ENCODE measurements at regions not wholly inside any gene's neighbourhood (a gene's known extent, or its start where the extent isn't known, plus 50 kb on each side); places are given as distances from the start of the nearest gene placed in this dataset.
"Not testable (repeated sequence)": the region's sequence is repeated elsewhere in the genome, so short reads cannot be mapped to it uniquely, and the experiment has no call there.

DNA sequence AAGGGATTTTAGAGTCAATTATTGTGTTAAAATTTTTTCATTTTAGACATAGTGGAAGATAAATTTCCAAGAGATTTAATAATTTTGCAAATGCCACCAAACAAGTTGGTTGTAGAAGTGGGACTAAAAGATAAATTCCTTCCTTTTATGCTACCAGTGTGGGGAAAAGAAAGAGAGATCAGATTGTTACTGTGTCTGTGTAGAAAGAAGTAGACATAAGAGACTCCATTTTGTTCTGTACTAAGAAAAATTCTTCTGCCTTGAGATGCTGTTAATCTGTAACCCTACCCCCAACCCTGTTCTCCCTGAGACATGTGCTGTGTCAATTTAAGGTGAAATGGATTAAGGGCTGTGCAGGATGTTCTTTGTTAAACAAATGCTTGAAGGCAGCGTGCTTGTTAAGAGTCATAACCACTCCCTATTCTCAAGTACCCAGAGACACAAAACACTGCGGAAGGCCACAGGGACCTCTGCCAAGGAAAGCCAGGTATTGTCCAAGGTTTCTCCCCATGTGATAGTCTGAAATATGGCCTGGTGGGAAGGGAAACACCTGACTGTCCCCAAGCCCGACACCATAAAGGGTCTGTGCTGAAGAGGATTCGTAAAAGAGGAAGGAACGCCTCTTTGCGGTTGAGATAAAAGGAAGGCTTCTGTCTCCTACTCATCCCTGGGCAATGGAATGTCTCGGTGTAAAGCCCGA is 117.0 kb downstream of the CEP44 start:
- not testable (repeated sequence) for DNase-seq (ENCODE audit: low read depth in 2 of 2)

DNA sequence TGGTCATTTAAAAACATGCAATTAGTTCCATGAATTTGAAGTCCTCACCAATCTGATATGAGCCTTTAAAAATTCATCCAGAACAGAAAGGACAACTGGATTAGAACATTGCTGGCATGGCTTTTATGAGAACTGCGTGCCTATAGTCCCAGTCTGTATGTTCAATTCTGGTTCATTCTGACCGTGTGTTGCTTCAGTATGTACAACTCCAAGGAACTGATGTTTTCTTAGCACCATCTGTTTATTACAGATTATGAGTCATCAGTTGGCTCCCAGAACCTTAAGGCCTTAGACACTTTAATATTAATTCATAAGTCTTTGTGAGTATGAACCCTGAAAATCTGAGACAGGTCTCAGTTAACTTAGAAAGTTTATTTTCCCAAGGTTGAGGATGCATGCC is 115.0 kb downstream of the CEP44 start:
- peak; percentile 32 to 37 for DNase-seq (ENCODE audit: low read depth in 2 of 2)

DNA sequence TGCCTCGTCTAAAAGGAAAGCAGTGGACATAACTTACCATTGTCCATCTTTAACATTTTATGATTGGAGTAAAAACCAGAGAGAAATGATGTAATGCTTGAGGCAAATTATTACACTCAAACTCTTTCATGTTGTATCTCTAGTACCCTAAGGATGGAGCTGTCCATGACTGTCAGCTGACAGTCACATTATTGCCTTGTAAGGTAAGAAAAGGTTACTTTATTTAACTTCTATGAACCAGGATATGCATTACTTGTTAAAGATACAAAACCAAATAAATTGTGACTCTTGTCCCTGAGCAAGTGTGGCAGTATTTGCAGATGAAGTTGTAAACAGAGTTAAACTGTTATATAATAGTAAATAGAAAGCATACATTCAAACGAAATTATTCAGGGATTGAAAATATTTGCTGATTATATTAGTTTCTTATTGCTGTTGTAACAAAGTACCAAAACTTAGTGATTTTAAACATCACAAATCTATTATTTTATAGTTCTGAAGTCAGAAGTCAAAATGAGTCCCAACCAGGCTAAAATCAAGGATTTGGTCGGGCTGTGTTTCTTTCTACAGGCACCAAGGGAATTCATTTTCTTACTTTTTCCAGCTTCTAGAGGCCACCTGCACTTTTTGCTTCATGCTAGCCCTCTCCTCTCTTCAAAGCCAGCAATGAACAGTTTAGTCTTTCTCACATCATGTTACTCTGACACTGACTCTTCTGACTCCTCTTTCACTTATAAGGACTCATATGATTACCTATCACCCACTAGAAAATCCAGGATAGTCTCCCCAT is 113.8 kb downstream of the CEP44 start:
- DNase-seq (ENCODE audit: low read depth in 2 of 2) = no peak

DNA sequence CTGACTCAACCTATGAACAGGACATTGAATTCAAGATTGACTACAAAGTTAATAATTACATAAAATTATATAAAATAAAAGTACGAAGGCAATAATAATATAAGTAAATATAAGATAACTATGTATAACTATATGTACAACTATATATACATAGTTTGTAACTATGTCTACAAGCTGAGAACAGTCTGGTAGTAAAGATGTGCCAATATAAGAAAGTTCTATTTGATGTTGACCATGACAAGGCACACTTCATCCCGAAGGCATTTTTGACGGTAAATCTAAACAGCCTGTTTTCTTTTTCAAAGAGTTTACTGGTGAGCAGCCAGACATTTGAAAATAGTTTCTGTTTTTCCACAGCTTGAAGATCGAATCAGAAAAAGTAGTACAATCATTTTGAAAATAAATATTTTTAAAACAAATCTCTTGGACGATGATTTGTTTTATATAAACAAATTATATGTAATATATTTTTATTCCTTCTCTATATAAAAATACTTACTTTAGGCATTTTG is 112.9 kb downstream of the CEP44 start:
- no peak for DNase-seq (ENCODE audit: low read depth in 2 of 2)

DNA sequence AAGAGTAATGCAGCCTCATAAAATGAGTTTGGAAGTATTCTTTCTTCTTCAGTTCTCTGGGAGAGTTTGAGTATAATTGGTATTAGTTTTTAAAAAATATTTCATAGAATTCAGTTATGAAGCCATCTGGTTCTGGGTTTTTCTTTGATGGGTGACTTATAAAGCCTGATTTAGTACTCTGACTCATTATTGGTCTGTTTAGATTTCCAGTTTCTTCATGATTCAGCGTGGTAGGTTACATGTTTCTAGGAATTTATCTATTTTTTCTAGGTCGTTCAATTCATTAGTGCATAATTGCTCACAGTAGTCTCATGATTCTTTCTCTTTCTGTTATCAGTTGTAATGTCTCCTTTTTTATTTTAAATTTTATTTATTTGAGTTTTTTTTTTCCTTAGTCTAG is 111.2 kb downstream of the CEP44 start:
- DNase-seq (ENCODE audit: low read depth in 2 of 2) = peak; percentile 36 to 46

DNA sequence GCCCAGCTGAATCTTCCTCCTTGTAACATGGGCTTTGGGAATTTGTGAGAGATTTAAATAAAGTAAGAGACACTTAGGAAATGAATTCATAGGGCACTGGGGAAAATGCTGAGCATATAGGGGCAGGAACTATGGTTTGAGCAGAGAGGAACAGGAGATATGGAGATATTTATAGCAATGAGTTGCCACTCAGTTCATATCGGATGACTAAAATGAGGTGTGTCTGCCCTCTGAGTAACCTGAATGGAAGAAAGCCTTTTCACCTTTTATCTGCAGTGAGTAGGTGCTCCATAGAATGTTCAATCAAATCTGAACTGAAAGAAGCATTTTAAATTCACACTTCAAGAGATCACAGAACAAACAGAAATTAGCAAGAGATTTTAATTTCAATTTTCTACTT is 105.7 kb downstream of the CEP44 start:
- no peak for DNase-seq (ENCODE audit: low read depth in 2 of 2)

DNA sequence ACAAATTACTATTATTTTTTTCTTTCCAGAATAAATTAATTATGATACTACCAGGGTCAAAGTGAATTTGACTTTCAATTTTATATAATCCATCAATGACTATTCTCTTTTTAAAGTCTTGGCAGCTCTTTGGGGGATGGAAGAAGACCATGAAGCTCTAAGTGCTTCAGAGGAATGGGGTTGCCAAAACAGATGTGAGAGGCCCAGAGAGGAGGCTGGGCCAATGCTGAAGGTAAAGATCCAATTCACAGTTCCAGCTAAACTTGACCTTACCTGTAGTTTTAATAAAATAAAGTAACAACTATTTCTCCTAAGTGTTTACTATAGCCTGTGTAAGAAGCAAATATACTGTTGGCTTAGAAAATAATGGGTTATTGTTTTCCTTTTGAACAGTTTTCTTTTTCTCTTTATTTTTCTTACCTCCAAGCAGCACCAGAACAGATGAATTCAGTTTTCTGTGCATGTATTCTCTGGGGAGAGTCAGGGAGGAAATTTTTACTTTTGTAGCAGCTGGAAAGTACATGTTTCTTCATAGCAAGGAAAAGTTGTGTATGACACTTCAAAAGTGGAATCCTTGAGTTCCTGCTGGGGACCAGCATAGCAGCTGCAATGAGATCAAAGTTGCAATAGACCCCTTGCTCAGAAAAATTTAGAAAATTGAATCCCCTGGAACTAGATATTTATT is 104.9 kb downstream of the CEP44 start:
- no peak for DNase-seq (ENCODE audit: low read depth in 2 of 2)

DNA sequence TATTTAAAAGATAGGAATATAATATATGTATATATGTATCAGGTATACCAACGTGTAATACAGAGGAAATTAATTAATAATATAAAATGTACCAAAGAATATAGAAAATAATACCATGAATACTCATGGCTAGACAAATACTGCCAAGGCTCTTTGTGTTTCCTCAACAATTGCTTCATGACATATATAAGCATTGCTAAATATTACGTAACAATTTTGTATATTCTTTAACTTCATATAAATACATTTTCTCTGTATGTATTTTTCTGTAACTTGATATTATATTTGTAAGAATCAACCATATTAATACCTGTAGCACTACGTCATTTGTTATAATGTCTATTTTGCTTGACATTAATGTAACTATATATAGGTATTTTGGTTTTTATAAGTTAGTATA is 104.0 kb downstream of the CEP44 start:
- no peak for DNase-seq (ENCODE audit: low read depth in 2 of 2)

DNA sequence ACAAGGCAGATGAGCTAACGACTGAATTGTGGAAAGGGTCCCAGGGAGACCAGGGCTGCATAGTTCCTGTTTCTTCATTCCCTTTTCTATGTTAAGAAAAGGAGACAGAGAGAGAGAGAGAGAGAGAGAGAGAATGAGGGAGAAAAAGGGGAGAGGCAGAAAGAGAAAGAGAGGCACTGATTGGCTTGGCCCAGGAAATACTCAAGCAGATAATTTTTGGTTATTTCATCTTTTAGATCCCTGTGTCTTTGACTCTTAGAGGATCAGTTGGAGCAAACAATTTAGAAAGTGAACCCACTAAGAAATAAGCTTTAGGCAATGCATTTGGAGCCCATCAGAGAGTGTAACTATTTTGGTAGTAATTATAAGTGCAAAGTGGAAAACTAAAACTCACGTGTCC is 103.4 kb downstream of the CEP44 start:
- no peak for DNase-seq (ENCODE audit: low read depth in 2 of 2)

DNA sequence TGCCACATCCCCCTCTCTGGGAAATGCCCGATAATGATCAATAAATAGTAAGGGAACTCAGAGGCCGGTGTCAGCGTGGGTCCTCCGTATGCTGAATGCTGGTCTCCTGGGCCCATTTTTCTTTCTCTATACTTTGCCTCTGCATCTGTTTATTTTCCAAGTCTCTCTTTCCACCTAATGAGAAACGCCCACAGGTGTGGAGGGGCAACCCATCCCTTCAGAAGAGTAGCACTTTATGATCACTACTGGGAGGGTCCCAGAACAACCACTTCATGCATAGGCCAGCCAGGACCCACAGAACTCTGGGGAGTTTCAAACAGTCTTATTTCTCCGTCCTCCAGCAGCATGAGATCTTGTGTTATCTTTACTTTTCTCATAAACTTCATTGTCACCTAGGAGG is 100.1 kb downstream of the CEP44 start:
- no peak for DNase-seq (ENCODE audit: low read depth in 2 of 2)

DNA sequence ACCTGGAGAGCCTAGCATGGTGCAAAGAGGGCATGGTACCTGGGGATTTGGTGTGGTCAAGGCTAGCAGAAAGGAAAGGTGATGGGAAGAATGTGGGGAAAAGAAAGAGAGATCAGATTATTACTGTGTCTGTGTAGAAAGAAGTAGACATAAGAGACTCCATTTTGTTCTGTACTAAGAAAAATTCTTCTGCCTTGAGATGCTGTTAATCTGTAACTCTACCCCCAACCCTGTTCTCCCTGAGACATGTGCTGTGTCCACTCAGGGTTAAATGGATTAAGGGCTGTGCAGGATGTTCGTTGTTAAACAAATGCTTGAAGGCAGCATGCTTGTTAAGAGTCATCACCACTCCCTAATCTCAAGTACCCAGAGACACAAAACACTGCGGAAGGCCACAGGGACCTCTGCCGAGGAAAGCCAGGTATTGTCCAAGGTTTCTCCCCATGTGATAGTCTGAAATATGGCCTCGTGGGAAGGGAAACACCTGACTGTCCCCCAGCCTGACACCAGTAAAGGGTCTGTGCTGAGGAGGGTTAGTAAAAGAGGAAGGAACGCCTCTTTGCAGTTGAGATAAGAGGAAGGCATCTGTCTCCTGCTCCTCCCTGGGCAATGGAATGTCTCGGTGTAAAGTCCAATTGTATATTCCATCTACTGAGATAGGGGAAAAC is 99.4 kb downstream of the CEP44 start:
- not testable (repeated sequence) for DNase-seq (ENCODE audit: low read depth in 2 of 2)

Data from fibroblast of skin of left quadriceps (primary cell).